Skeletal muscle cell (primary cell): ENCODE measurements at regions not wholly inside any gene's neighbourhood (a gene's known extent, or its start where the extent isn't known, plus 50 kb on each side); places are given as distances from the start of the nearest gene placed in this dataset.
A peak's percentile ranks its signal among the peaks of the same experiment; 100 is the strongest.

Experiments used
- DNase-seq: peaks from one replicate; pipeline ENCODE4 v3.0.0-alpha.2; 2010; ENCODE audit warnings: low read depth
- H3K4me3 ChIP-seq: 2 replicates; pipeline ENCODE4 v1.5.1; 2011; ENCODE audit warnings: low read depth, mild to moderate bottlenecking, control low read depth, low read length, moderate library complexity

GRCh38 chr13:64051278-64051677 lies 2635.6 kb upstream of the PCDH20 start:
- no peak overlapping the region for H3K4me3 ChIP-seq
- DNase-seq, result no peak

GRCh38 chr13:64041296-64041695 lies 2625.6 kb upstream of the PCDH20 start:
- DNase-seq, result peak; percentile 20
- H3K4me3 ChIP-seq, result no peak overlapping the region

DNA sequence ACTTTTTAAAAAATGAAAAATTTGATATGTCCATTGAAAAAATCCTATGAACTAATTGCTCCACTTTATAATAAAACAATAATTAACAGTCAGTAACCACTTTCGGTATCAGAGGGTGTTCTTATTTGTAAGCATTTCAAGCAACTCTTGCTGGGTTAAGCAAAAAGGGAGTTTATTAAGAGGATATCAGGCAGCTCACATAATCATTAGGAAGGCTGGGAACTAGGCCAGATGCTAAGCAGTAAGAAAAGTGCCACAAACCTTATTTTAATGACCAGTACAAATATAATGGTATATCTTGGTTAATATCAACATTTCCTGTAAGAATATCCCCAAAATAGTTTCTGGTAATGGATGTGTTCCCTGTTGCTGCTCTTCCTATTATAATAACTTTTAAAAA lies 2618.3 kb upstream of the PCDH20 start:
- DNase-seq, result no peak
- H3K4me3 ChIP-seq, result no peak overlapping the region

DNA sequence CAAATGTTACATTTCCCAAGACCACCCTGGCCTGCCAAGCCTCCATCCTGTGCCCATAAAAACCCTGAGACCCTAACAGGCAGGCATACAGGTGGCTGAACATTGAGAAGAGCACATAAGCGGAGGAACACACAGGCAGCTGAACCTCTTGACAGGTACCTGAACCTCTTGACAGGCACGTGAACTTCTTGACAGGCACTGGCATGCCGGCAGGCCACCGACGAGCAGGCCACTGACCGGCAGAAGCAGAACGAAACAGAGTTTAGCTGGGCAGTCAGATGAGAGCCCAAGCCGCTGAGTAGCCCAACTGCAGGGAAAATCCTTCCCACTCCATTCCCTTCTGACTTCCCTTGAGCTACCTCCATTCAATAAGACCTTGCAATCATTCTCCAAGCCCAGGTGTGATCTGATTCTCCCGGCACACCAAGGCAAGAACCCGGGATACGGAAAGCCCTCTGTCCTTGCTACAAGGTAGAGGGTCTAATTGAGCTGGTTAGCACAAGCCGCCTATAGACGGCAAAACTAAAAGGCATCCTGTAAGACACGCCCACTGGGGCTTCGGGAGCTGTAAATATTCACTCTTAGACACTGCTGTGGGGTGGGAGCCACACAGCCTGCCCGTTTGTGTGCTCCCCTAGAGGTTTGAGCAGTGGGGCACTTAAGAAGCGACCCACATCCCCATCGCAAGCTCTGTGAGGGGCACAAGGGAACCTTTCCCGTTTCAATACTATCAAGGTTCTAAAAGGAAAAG lies 2613.9 kb upstream of the PCDH20 start:
- no peak for DNase-seq
- H3K4me3 ChIP-seq, result no peak overlapping the region

GRCh38 chr13:64028551-64028950 lies 2612.9 kb upstream of the PCDH20 start:
- no peak for DNase-seq
- H3K4me3 ChIP-seq, result no peak overlapping the region

- DNase-seq, result no peak
Measured at GRCh38 chr13:64020126-64020525, 2604.5 kb upstream of the PCDH20 start.

DNA sequence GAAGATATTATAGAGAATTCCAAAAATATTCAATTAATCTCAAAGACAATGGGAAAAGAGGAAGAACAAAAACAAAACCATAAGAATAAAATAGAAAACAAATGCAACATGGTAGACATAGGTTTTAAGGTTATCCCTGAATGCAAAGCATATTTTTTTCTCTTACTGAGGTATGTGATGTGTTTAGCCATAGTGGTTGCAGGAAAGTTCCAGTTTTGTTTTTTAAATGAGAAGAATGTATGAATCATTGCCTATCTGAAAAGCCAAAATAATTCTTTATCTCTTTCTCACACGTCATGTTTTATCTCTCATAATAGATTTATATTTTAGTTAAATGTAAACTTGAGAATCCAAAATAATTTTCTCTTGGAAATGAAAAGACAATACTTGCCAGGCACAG lies 2591.7 kb upstream of the PCDH20 start:
- DNase-seq, result no peak
- H3K4me3 ChIP-seq, result no peak overlapping the region

More at GRCh38 chr13:64020126-64020525, 2604.5 kb upstream of the PCDH20 start:
- no peak overlapping the region for H3K4me3 ChIP-seq

GRCh38 chr13:64000321-64000720 lies 2584.7 kb upstream of the PCDH20 start:
- H3K4me3 ChIP-seq, result no peak overlapping the region
- no peak for DNase-seq

DNA sequence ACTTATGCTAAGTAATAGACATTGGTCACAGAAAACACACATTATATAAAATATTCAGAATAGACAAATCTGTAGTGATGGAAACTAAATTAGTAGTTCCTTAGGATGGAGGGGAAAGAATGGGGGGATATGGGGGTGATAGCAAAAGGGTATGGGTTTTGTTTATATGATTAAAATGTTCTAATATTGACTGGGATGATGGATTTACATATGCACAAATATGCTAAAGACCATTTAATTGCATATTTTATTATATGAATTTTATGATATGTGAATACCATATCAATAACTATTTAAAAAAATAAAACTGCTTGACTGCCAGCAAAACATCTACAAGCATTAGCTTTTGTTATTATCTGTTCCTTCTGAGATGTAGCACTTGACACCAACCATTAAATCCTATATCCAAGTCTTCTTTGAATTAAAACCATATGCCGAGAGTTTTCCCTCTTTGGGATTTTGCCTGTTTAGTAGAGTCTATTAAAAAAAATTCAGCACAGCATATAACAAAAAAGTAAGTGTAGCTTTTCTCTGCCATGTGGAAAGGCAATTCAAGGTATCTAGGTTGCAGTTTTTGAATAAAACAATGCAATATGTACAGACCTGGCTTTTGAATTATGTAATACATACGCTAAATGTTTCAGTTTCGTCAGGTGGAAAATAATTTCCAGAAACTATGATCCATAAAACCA lies 2584.1 kb upstream of the PCDH20 start:
- no peak overlapping the region for H3K4me3 ChIP-seq
- DNase-seq, result no peak

- no peak for DNase-seq
- H3K4me3 ChIP-seq, result no peak overlapping the region
Measured at GRCh38 chr13:63983366-63983765, 2567.7 kb upstream of the PCDH20 start.

- DNase-seq, result no peak
- H3K4me3 ChIP-seq, result no peak overlapping the region
Measured at GRCh38 chr13:63979951-63980350, 2564.3 kb upstream of the PCDH20 start.

- no peak for DNase-seq
- H3K4me3 ChIP-seq, result no peak overlapping the region
Measured at GRCh38 chr13:63972328-63972727, 2556.7 kb upstream of the PCDH20 start.

GRCh38 chr13:63954683-63955082 lies 2539.0 kb upstream of the PCDH20 start:
- H3K4me3 ChIP-seq, result no peak overlapping the region
- DNase-seq, result no peak

DNA sequence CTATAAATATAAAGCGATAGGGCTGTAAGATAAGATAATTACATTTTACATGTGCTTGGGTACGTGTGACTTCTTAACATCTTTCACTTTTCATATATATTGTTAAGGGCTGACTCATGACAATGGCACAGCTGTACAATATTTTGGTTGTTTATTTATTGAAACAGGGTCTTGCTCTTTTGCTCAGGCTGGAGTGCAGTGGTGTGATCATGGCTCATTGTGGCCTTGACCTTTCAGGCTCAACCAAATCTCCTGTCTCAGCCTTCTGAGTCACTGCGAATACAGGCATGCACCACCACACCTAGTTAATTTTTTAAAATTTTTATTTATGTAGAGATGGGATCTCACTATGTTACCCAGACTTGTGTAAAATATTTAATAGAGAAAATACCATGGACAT lies 2532.4 kb upstream of the PCDH20 start:
- H3K4me3 ChIP-seq, result no peak overlapping the region
- no peak for DNase-seq

DNA sequence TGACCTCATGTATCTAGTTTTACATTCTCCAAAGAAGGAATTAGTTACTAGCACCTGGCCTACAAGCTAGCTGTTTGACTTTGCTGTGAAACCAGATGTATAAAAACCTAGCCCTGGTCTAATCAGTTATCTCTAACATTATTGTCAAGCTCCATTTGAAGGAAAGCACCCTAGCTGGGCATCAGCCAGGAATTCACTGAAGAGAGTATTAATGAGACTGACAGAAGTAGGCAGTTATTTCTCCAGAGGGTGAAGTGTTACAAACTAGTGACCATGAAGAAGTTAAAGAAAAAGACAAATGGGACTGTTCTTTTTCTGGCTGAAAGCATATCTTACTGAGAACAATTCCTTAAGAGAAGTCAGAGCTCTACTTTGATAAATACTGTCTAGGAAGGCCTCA lies 2529.3 kb upstream of the PCDH20 start:
- no peak for DNase-seq
- H3K4me3 ChIP-seq, result no peak overlapping the region

DNA sequence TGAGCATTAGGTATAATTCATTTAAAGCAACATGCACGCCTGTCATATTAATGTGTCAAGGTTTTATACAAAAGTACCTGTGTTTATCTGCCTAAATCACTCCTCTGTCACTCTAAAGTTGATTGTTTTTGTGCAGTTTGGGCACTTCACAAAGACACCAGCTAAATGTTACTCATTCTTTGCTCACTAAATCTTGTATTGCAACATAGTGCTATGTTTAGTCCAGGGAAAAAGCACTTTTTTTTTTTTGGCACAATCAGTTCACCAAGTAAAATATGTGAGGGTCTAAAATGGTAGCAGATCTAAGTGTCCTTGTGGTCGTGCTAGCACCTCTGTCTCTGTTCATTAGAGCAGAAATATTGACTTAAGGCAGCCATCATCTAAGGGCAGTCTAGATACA lies 2526.7 kb upstream of the PCDH20 start:
- no peak for DNase-seq

DNA sequence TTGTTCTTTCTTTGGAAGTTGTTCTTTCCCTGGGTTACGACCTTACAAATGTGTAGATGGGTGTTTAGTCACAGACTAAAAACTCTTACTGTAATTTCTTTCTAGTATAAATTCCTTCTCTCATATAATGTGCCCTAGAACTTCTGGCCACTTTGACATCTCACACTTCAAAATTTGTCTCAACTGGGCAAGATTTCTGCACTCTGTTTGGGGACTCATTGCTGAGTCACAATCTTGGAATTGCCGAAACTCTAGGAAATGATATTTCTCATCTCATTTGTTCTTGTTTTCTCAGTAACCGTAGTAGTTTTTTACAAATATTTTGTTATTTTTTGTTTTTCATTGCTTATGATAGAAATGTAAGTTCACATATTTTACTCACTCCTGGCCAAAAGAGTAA lies 2523.2 kb upstream of the PCDH20 start:
- no peak overlapping the region for H3K4me3 ChIP-seq
- DNase-seq, result no peak

More for the DNA sequence above, 2526.7 kb upstream of the PCDH20 start:
- H3K4me3 ChIP-seq, result no peak overlapping the region

- H3K4me3 ChIP-seq, result no peak overlapping the region
- DNase-seq, result peak; percentile 5
Measured at GRCh38 chr13:63910511-63910910, 2494.9 kb upstream of the PCDH20 start.

DNA sequence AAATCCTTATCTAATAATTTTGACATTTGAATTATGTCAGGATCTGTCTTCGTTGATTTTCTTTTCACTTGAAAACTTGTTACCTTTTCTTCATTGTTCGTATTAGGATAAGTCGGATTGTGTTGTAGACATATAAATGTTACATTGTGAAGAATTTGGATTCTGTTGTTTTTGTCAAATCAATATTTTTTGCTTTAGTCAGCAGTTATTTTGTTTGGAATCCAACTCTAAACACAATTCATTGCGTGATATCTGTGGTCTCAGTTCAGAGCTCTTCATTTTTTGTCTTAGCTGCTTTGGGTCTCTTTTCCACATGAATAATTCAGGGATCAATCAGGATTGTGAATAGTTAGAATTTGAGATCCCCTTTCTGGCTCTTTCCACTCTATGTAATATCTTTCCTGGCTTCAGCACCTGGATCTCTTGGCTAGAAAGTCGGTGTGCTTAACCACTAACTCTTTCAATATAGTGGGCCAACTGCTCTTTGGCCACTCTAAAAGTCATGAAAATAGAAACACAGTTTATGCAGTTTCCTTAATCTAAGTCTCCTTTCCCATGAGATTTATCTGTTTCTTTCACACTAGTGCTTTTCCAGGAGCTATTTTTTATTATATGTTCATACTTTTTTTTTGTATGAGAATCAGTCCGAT lies 2494.2 kb upstream of the PCDH20 start:
- no peak for DNase-seq
- no peak overlapping the region for H3K4me3 ChIP-seq

DNA sequence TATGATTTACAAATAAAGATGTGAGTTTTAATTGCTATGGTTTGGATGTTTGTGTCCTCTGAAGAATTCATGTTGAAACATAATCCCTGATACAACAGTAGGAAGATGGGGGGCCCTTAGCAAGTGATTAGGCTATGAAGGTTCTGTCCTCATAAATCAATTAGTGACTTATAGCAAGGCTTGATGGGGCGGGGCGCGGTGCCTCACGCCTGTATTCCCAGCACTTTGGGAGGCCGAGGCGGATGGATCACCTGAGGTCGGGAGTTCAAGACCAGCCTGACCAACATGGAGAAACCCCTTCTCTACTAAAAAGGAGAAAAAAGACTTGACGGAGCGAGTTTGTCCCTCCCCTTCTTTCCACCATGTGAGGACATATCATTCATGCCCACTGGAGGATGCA lies 2486.5 kb upstream of the PCDH20 start:
- no peak for DNase-seq
- no peak overlapping the region for H3K4me3 ChIP-seq

DNA sequence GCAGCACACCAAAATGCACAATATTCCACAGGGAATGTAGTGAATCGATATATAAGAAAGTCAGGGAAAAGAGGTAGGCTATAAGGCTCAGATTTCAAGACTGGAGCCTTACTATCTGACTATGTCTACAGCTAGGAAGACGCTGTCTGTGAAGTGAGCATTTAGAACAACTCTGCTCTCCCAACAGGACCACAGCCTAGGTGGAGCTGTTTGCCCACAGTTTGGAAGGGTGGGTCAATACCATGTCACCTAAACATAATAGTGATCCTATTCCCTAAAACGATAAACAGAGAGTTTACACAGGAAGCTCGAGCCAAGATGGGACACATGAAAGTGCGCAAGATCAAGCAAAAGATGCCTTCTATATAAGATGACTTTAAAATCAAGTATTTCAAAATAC lies 2486.0 kb upstream of the PCDH20 start:
- DNase-seq, result no peak
- H3K4me3 ChIP-seq, result no peak overlapping the region
